ENCODE measurements at regions not wholly inside any gene's neighbourhood (a gene's known extent, or its start where the extent isn't known, plus 50 kb on each side); places are given as distances from the start of the nearest gene placed in this dataset.

DNA sequence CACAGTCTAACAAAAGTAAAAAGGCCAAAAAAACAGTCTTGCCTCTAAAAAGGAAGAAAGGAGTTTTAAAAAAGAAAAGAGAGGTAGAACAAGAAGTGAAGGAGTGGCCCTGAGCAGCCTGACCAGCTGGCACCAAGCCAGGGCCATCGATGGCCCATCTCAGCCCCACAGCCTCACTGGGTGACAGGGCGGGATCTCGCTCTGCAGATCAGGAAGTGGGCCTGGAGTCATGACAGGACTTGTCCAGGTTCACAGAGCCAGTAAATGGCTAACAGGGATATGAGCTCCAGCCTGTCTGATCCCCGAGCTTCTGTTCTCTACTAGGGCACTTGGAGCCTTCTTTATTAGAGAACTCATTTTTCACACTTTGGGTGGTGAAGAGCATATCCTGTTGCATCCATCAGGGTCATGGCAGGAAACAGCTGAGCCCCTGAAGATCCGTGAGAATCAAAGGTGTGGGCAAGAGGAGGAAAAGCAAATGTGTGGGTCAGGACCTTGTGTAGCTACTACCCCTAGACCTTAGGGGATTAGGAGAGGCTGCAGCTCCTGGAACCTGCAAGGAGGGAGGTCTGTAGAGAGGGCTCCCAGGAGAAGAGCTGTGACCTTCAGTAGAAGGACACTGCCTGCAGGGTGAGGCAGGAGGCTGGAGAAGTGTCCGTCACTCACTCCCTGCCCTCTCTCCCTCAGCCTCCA is 299.0 kb upstream of the MSX2 start:
- Histone ChIP-seq H3K27me3 (replicated peaks in 1 of 4; ENCODE audit: control insufficient read depth in 3 of 4, extremely low read depth in 1 of 4, insufficient read depth in 3 of 4, low read length in 3 of 4) (peaks cover 0 to 2% (median 0%) of the 10 kb centered on the region in 4 experiments; a peak in 1 of 7 replicates), H3K56ac (replicated peaks; ENCODE audit: insufficient read length, low read depth, low read length) (no peak overlapping the region), H3K4me1 (replicated peaks in 1 of 4; ENCODE audit: control insufficient read depth in 3 of 4, insufficient read depth in 4 of 4, low read length in 3 of 4) (no peaks in the 10 kb centered on the region), H2BK120ac (replicated peaks; ENCODE audit: low read depth, low read length) (no peak overlapping the region), H3K36me3 (ENCODE audit: control insufficient read depth in 2 of 4, insufficient read depth in 4 of 4, low read length in 3 of 4) (no peaks in the 10 kb centered on the region), H4K91ac (replicated peaks; ENCODE audit: insufficient read length, low read length) (no peak overlapping the region), H2BK12ac (ENCODE audit: low read depth, low read length) (peak overlapping the region; percentile 35; the same call in 1 of the 2 replicates), H2BK5ac (ENCODE audit: low read depth, low read length) (no peak overlapping the region), H2AFZ (ENCODE audit: low read length) (no peak overlapping the region), H4K8ac (ENCODE audit: extremely low read depth, insufficient read depth, low read length) (no peak overlapping the region), H3K9me3 (ENCODE audit: insufficient read depth in 2 of 2, low read depth in 1 of 2, low read length in 1 of 2) (no peaks in the 10 kb centered on the region), H3K23ac (ENCODE audit: insufficient read length) (no peak overlapping the region), H3K9ac (replicated peaks in 1 of 4; ENCODE audit: extremely low read depth in 1 of 4, low read depth in 3 of 4, low read length in 3 of 4) (no peak overlapping the region), H3K27ac (ENCODE audit: low read depth, low read length) (no peak overlapping the region), H3K79me1 (ENCODE audit: low read depth, low read length) (no peaks in the 10 kb centered on the region), H4K5ac (ENCODE audit: insufficient read length, low read depth, low read length) (no peak overlapping the region), H2AK5ac (ENCODE audit: low read depth, low read length) (no peak overlapping the region), H3K4ac (replicated peaks; ENCODE audit: insufficient read length, low read depth, low read length) (peak overlapping the region; percentile 5), H3K23me2 (ENCODE audit: low read depth, low read length) (no peaks in the 10 kb centered on the region), H3K14ac (ENCODE audit: insufficient read length) (no peak overlapping the region), H2BK20ac (ENCODE audit: low read length) (no peak overlapping the region), H2BK15ac (ENCODE audit: low read length) (no peak overlapping the region), H3K4me3 (ENCODE audit: extremely low read depth in 1 of 4, insufficient read depth in 2 of 4, low read depth in 3 of 4, low read length in 4 of 4) (no peak overlapping the region), H3K18ac (ENCODE audit: extremely low read depth, low read length) (no peak overlapping the region), H3K4me2 (ENCODE audit: insufficient read depth in 1 of 2, low read depth in 2 of 2, low read length in 2 of 2) (no peak overlapping the region), H3K79me2 (ENCODE audit: control insufficient read depth in 1 of 2, insufficient read depth in 2 of 2, low read length in 2 of 2) (no peaks in the 10 kb centered on the region), H4K20me1 (replicated peaks in 1 of 2; ENCODE audit: control insufficient read depth in 1 of 2, insufficient read depth in 2 of 2, low read length in 2 of 2) (no peaks in the 10 kb centered on the region)
- ChIA-PET POLR2A (ENCODE audit: partially characterized antibody) (no interaction called here), CTCF (ENCODE audit: partially characterized antibody) (interaction anchor here (0.7 to 4.3 kb wide), 6 partner anchors 85 to 311 kb away, joined by 3 to 12 read pairs (median 3); no protein-coding TSS in a partner anchor)
- DNase-seq (ENCODE audit: low read depth in 1 of 2, low spot score in 2 of 2) (no peak), FAIRE-seq (no peak)
- WGBS, 2 experiments (ENCODE audit: extremely low coverage in 1 of 2, insufficient coverage in 1 of 2, insufficient read length in 1 of 2, insufficient replicate concordance in 2 of 2, low coverage in 1 of 2, low lambda C conversion rate in 2 of 2, missing lambda C conversion rate in 1 of 2): 78% methylated on average over 5 of the region's 6 CpGs; no CpG with 5 or more reads in 1 of the 2 experiments
- no peak for TF ChIP-seq SIX5 (IDR thresholded peaks at IDR 0.05; ENCODE audit: low read depth, low read length)
- no peak for TF ChIP-seq PHF8 (conservative IDR thresholded peaks at IDR 0.05; ENCODE audit: low read depth, low read length)
- no peak for TF ChIP-seq ZNF274 (IDR thresholded peaks at IDR 0.05; ENCODE audit: borderline replicate concordance, extremely low read depth, low read length)
- TF ChIP-seq KDM1A (IDR thresholded peaks at IDR 0.05; ENCODE audit: borderline replicate concordance, low read length): no peak
- no peak for TF ChIP-seq GTF2F1 (IDR thresholded peaks at IDR 0.05; ENCODE audit: borderline replicate concordance, low read depth, low read length)
- TF ChIP-seq, protein P1, sequence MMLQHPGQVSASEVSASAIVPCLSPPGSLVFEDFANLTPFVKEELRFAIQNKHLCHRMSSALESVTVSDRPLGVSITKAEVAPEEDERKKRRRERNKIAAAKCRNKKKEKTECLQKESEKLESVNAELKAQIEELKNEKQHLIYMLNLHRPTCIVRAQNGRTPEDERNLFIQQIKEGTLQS (IDR thresholded peaks at IDR 0.05; ENCODE audit: insufficient read depth, low read depth, low read length): no peak
- TF ChIP-seq BRCA1 (IDR thresholded peaks at IDR 0.05; ENCODE audit: low read depth, low read length): no peak
- no peak for TF ChIP-seq TEAD4 (IDR thresholded peaks at IDR 0.05; ENCODE audit: low read depth, low read length)
- TF ChIP-seq, protein P2, sequence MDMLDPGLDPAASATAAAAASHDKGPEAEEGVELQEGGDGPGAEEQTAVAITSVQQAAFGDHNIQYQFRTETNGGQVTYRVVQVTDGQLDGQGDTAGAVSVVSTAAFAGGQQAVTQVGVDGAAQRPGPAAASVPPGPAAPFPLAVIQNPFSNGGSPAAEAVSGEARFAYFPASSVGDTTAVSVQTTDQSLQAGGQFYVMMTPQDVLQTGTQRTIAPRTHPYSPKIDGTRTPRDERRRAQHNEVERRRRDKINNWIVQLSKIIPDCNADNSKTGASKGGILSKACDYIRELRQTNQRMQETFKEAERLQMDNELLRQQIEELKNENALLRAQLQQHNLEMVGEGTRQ (IDR thresholded peaks at IDR 0.05; ENCODE audit: low read length): no peak
- no peak for TF ChIP-seq POLR2AphosphoS5 (IDR thresholded peaks at IDR 0.05; ENCODE audit: low read depth, low read length)
- TF ChIP-seq GABPA (IDR thresholded peaks at IDR 0.05; ENCODE audit: borderline replicate concordance, insufficient read depth, low read length): no peak
